K562 (cell line): ENCODE measurements at regions not wholly inside any gene's neighbourhood (a gene's known extent, or its start where the extent isn't known, plus 50 kb on each side); places are given as distances from the start of the nearest gene placed in this dataset.

Experiments used
- ATAC-seq: fragments of 200-7000 bp; cut with Tn5 transposase; 3 replicates; pipeline ENCODE4 v1.9.1; 2020; ENCODE audit warnings: moderate library complexity
- BruUV-seq: library from RNA; stranded (reverse); fragments of 400-500 nt; replicated peaks from 2 replicates; lab custom pipeline; 2021; lab: Mats Ljungman, UMichigan
- CTCF ChIA-PET: fragments of 300-600 bp; formaldehyde crosslinking; extraction: SDS; loops from one replicate; lab custom pipeline; 2021; ENCODE audit warnings: low intra/inter-chr PET ratio; lab: Yijun Ruan, JAX
- POLR2A ChIA-PET: fragments of 300-600, 350-650 bp; sonication (Branson Sonifier 250); formaldehyde crosslinking; extraction: SDS; loops from one replicate; lab custom pipeline; 2021; ENCODE audit warnings: antibody characterized with exemption, inconsistent platforms; lab: Yijun Ruan, JAX
- DNase-seq, 4 experiments: peaks; one replicate each; pipeline versions ENCODE4 v3.0.0 to v3.0.0-alpha.2; 2011 to 2018; ENCODE audit warnings: low spot score in 3 of 4, mixed read lengths in 3 of 4; ENCODE audit errors: extremely low read depth in 1 of 4
- FAIRE-seq: peaks from 2 replicates; lab custom pipeline; 2011; peaks lifted over from hg19 to GRCh38; lab: Jason Lieb, UNC
- H2AFZ ChIP-seq: 2 replicates; pipeline ENCODE4 v1.6.0; 2011; ENCODE audit warnings: low read depth, low read length, control low read depth, inconsistent platforms
- H3K27ac ChIP-seq: fragments of 200-600 bp; 3 replicates; pipeline ENCODE4 v1.8.0; 2011; ENCODE audit warnings: low read depth, mild to moderate bottlenecking, control low read depth, inconsistent platforms, low read length, moderate library complexity, mixed read lengths; ENCODE audit errors: extremely low read depth
- H3K27me3 ChIP-seq, 2 experiments: fragments of 300-600 bp in 1 of 2; 2 replicates in 1 of 2; 3 replicates in 1 of 2; pipeline versions ENCODE4 v1.6.0 to v1.8.0; 2011; ENCODE audit warnings: inconsistent platforms in 2 of 2, low read length in 2 of 2, mild to moderate bottlenecking in 1 of 2, mixed read lengths in 1 of 2, moderate library complexity in 1 of 2; ENCODE audit not compliant: control insufficient read depth in 2 of 2, insufficient read depth in 2 of 2
- H3K36me3 ChIP-seq: fragments of 300-600 bp; 3 replicates; pipeline ENCODE4 v1.8.0; 2011; ENCODE audit warnings: mild to moderate bottlenecking, low read length, inconsistent platforms; ENCODE audit not compliant: control insufficient read depth, insufficient read depth
- H3K4me1 ChIP-seq, 2 experiments: fragments of 200-600 bp in 1 of 2; replicated peaks in 1 of 2; 2 replicates in 1 of 2; 3 replicates in 1 of 2; pipeline versions ENCODE4 v1.5.1 to v1.8.0; 2011; ENCODE audit warnings: inconsistent platforms in 2 of 2, low read length in 2 of 2, mild to moderate bottlenecking in 1 of 2, mixed read lengths in 1 of 2, moderate library complexity in 1 of 2; ENCODE audit not compliant: control insufficient read depth in 2 of 2, insufficient read depth in 2 of 2
- H3K4me2 ChIP-seq: 2 replicates; pipeline ENCODE4 v1.6.1; 2011; ENCODE audit warnings: low read length, control low read depth, inconsistent platforms, mixed read lengths; ENCODE audit not compliant: insufficient read depth
- H3K4me3 ChIP-seq: fragments of 200-600 bp; sonication (generic), shearing (Covaris generic); 2 replicates; pipeline ENCODE4 v1.5.1; 2016; ENCODE audit warnings: control low read depth, inconsistent platforms
- H3K79me2 ChIP-seq: fragments of 200-600 bp; 3 replicates; pipeline ENCODE4 v1.8.0; 2011; ENCODE audit warnings: low read length, inconsistent platforms; ENCODE audit not compliant: control insufficient read depth, insufficient read depth
- H3K9ac ChIP-seq, 2 experiments: 2 replicates each; pipeline versions ENCODE4 v1.6.0 to v1.6.1; 2011; ENCODE audit warnings: low read depth in 2 of 2, low read length in 2 of 2, control low read depth in 1 of 2, inconsistent platforms in 1 of 2, mild to moderate bottlenecking in 1 of 2, mixed read lengths in 1 of 2; ENCODE audit not compliant: insufficient read depth in 1 of 2
- H3K9me1 ChIP-seq: one replicate; pipeline ENCODE4 v1.6.0; 2011; ENCODE audit warnings: inconsistent platforms, mild to moderate bottlenecking, low read length, moderate library complexity; ENCODE audit not compliant: control insufficient read depth, insufficient read depth
- H3K9me3 ChIP-seq: replicated peaks from 2 replicates; pipeline ENCODE4 v1.5.1; 2011; ENCODE audit warnings: low read depth, low read length, inconsistent platforms; ENCODE audit not compliant: control insufficient read depth, insufficient read depth
- H4K20me1 ChIP-seq: replicated peaks from 2 replicates; pipeline ENCODE4 v1.6.1; 2011; ENCODE audit warnings: low read length, inconsistent platforms, mixed read lengths; ENCODE audit not compliant: control insufficient read depth, insufficient read depth
- BRD4 ChIP-seq: fragments of 200-600 bp; sonication (generic); IDR thresholded peaks from 2 replicates; pipeline ENCODE4 v1.6.1; 2017; ENCODE audit warnings: inconsistent platforms
- BRD9 ChIP-seq: fragments of 450-650 bp; IDR thresholded peaks from 2 replicates; pipeline ENCODE4 v1.6.1; 2018; ENCODE audit warnings: low read depth; ENCODE audit not compliant: partially characterized antibody
- CAMTA2 ChIP-seq: fragments of 250-450 bp; sonication (Bioruptor Pico); conservative IDR thresholded peaks from 2 replicates; pipeline ENCODE4 v1.5.1; 2022
- CREBBP ChIP-seq: IDR thresholded peaks from one replicate; pipeline ENCODE4 v1.6.1; 2012; ENCODE audit warnings: low read depth, mild to moderate bottlenecking, control low read depth, inconsistent platforms, low read length
- ETV5 ChIP-seq: sonication (generic); formaldehyde crosslinking; IDR thresholded peaks from 2 replicates; pipeline ENCODE4 v1.4.0; 2020; ENCODE audit warnings: low read depth, mild to moderate bottlenecking, missing genetic modification reagents
- NR2C2 ChIP-seq, 2 experiments: fragments of 200-800 bp in 1 of 2; sonication (Bioruptor generic) in 1 of 2; sonication (generic) in 1 of 2; formaldehyde crosslinking in 1 of 2; IDR thresholded peaks; 2 replicates each; pipeline versions ENCODE4 v1.6.1 to v1.8.0; 2016 to 2022; ENCODE audit warnings: mild to moderate bottlenecking in 1 of 2, missing compliant biosample characterization in 1 of 2, missing genetic modification characterization in 1 of 2, missing genetic modification reagents in 1 of 2
- NR2F6 ChIP-seq: fragments of 450-650 bp; formaldehyde crosslinking; IDR thresholded peaks from 2 replicates; pipeline ENCODE4 v1.4.0; 2020; ENCODE audit warnings: mild to moderate bottlenecking
- NRF1 ChIP-seq, 2 experiments: fragments of 450-650 bp; IDR thresholded peaks in 1 of 2; conservative IDR thresholded peaks in 1 of 2; 2 replicates each; pipeline ENCODE4 v1.6.1; 2014; ENCODE audit warnings: mild to moderate bottlenecking in 2 of 2
- RFX5 ChIP-seq: IDR thresholded peaks from 2 replicates; pipeline ENCODE4 v1.6.1; 2011; ENCODE audit warnings: low read depth, mild to moderate bottlenecking, improper control_type of control experiment, low read length
- SIRT6 ChIP-seq: IDR thresholded peaks from one replicate; pipeline ENCODE4 v1.6.1; 2012; ENCODE audit warnings: low read depth, mild to moderate bottlenecking, control low read depth, inconsistent platforms, low read length, moderate library complexity
- SP2 ChIP-seq: IDR thresholded peaks from 2 replicates; pipeline ENCODE4 v1.6.1; 2011; ENCODE audit warnings: mild to moderate bottlenecking, low read depth, low read length, moderate library complexity; ENCODE audit not compliant: poor library complexity, severe bottlenecking; ENCODE audit errors: extremely low read depth
- ZFP1 ChIP-seq: fragments of 450-650 bp; formaldehyde crosslinking; IDR thresholded peaks from 2 replicates; pipeline ENCODE4 v1.4.0; 2020; ENCODE audit warnings: mild to moderate bottlenecking, mixed read lengths
- ZFP36 ChIP-seq: fragments of 150-350 bp; IDR thresholded peaks from 2 replicates; pipeline ENCODE4 v1.6.1; 2018; ENCODE audit warnings: low read length, low read depth; ENCODE audit not compliant: partially characterized antibody
- ZNF197 ChIP-seq: fragments of 200-800 bp; sonication (Bioruptor generic); IDR thresholded peaks from 2 replicates; pipeline ENCODE4 v1.6.1; 2016; ENCODE audit warnings: low read depth, missing genetic modification characterization, missing compliant biosample characterization
- ZNF212 ChIP-seq: fragments of 450-650 bp; formaldehyde crosslinking; IDR thresholded peaks from 2 replicates; pipeline ENCODE4 v1.4.0; 2020; ENCODE audit warnings: mild to moderate bottlenecking
- ZNF239 ChIP-seq: fragments of 250-450 bp; sonication (Bioruptor Pico); IDR thresholded peaks from 2 replicates; pipeline ENCODE4 v1.4.0; 2020; ENCODE audit warnings: mild to moderate bottlenecking
- WGBS: fragments of 100-300 bp; shearing (Covaris generic); methylation state at CpG from one replicate; pipeline ENCODE4 v1.1.6; 2016; ENCODE audit warnings: low coverage, mixed read lengths; ENCODE audit not compliant: insufficient coverage; ENCODE audit errors: missing lambda C conversion rate; 5-methylcytosine and 5-hydroxymethylcytosine counted together
- in situ Hi-C: fragments of 300-500 bp; cut with MboI; formaldehyde crosslinking; loops from 4 replicates; pipeline ENCODE4 v1.15.0; 2018; ENCODE audit warnings: inconsistent platforms, mixed read lengths
- intact Hi-C: fragments of 100-400 bp; cut with micrococcal nuclease; formaldehyde crosslinking; loops from 2 replicates; pipeline ENCODE4 v1.14.2; 2022
- TF ChIP-seq, protein P1 (sequence below): fragments of 450-650 bp; IDR thresholded peaks from 2 replicates; pipeline ENCODE4 v1.6.1; 2016; ENCODE audit warnings: mild to moderate bottlenecking

DNA sequence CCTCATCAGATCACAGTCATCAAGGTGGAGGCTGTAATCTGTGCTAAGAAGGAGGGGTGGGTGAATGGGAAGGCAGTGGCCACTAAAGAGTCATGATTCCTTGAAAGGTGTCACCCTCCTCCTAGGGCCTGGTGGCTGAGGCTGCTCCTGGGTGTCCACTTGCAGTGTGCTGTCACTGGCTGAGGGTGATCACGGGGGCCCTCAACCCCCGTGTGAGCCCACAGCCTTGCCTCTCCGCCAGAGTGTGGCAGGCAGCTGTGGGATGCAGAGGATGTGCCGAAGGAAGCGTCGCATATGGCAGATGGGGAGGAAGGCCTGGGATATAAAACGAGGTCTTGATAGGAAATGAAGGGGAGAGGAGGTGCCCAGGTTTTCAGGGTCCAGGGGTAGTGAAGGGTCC is 476.5 kb downstream of the PTPRU start:
- no peak overlapping the region for H3K4me2 ChIP-seq
- DNase-seq (no peak), ATAC-seq (no peak), FAIRE-seq (no peak)
- ChIA-PET CTCF (no interaction called here), POLR2A (no interaction called here)
- intact Hi-C loops (no loop called here), in situ Hi-C loops (no loop called here)
- no peaks in the 10 kb centered on the region for H4K20me1 ChIP-seq
- H3K4me3 ChIP-seq = no peak overlapping the region
- no peaks in the 10 kb centered on the region for H3K4me1 ChIP-seq
- H3K9me1 ChIP-seq = peaks cover 6% of the 10 kb centered on the region
- H3K79me2 ChIP-seq = no peaks in the 10 kb centered on the region
- no peaks in the 10 kb centered on the region for H3K9me3 ChIP-seq
- H3K9ac ChIP-seq = no peak overlapping the region
- no TSS peak for BruUV-seq
- H2AFZ ChIP-seq = no peak overlapping the region
- peaks cover 0 to 5% of the 10 kb centered on the region in 2 experiments; a peak in 1 of 5 replicates for H3K27me3 ChIP-seq
- H3K27ac ChIP-seq = no peak overlapping the region
- no peaks in the 10 kb centered on the region for H3K36me3 ChIP-seq
- WGBS = 0% methylated on average over 7 of the region's 7 CpGs
- no peak for TF ChIP-seq ETV5 (CRISPR knock-in tag)
- TF ChIP-seq SIRT6 = no peak
- no peak for TF ChIP-seq CREBBP
- TF ChIP-seq SP2 = no peak
- TF ChIP-seq NR2F6 (CRISPR knock-in tag) = no peak
- TF ChIP-seq ZNF197 = no peak
- no peak for TF ChIP-seq NRF1 (conservative IDR thresholded peaks at IDR 0.05 in 1 of 2, IDR thresholded peaks at IDR 0.05 in 1 of 2)
- no peak for TF ChIP-seq ZFP36
- no peak for TF ChIP-seq RFX5
- TF ChIP-seq BRD4 = no peak
- TF ChIP-seq, protein P1, sequence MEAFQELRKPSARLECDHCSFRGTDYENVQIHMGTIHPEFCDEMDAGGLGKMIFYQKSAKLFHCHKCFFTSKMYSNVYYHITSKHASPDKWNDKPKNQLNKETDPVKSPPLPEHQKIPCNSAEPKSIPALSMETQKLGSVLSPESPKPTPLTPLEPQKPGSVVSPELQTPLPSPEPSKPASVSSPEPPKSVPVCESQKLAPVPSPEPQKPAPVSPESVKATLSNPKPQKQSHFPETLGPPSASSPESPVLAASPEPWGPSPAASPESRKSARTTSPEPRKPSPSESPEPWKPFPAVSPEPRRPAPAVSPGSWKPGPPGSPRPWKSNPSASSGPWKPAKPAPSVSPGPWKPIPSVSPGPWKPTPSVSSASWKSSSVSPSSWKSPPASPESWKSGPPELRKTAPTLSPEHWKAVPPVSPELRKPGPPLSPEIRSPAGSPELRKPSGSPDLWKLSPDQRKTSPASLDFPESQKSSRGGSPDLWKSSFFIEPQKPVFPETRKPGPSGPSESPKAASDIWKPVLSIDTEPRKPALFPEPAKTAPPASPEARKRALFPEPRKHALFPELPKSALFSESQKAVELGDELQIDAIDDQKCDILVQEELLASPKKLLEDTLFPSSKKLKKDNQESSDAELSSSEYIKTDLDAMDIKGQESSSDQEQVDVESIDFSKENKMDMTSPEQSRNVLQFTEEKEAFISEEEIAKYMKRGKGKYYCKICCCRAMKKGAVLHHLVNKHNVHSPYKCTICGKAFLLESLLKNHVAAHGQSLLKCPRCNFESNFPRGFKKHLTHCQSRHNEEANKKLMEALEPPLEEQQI = no peak
- no peak for TF ChIP-seq ZNF212 (CRISPR knock-in tag)
- no peak for TF ChIP-seq ZNF239 (CRISPR knock-in tag)
- TF ChIP-seq NR2C2 (CRISPR knock-in tag; IDR thresholded peaks at IDR 0.05) = no peak
- no peak for TF ChIP-seq NR2C2 (tag; IDR thresholded peaks at IDR 0.05)
- TF ChIP-seq BRD9 = no peak
- TF ChIP-seq CAMTA2 = no peak
- no peak for TF ChIP-seq ZFP1 (CRISPR knock-in tag)
